ENCODE measurements at regions not wholly inside any gene's neighbourhood (a gene's known extent, or its start where the extent isn't known, plus 50 kb on each side); places are given as distances from the start of the nearest gene placed in this dataset.

DNA sequence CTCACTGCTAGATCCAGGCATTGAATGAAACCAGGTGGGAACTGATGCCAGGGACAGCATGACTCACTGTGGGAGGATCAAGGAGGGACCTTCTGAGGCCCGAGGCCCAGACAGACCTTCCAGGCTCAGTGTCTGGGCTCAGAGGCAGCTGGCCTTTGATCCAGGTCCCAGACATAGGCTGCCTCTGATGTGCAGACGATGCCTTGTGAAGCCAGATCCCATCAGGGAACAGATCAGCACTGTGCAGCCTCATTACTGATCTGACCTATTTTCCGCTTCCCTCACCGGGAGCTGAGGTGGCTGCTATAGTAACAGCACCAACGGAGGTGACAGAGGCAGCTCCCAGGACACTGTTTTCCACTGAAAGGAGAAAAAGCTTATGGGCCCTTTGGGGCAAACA lies 399.5 kb downstream of the MATN1 start:
- H3K4me3 ChIP-seq (ENCODE audit: low read length) = no peak overlapping the region
- H3K9me3 ChIP-seq (ENCODE audit: insufficient read depth, low read depth, low read length) = no peaks in the 10 kb centered on the region
- no peak overlapping the region for H3K27ac ChIP-seq (ENCODE audit: low read length)
- no peaks in the 10 kb centered on the region for H3K27me3 ChIP-seq (ENCODE audit: insufficient read depth, low read length)
- H3K4me1 ChIP-seq (ENCODE audit: insufficient read depth, low read length) = no peaks in the 10 kb centered on the region
- H3K36me3 ChIP-seq (ENCODE audit: insufficient read depth, low read depth, low read length) = no peaks in the 10 kb centered on the region
- H3K9ac ChIP-seq (ENCODE audit: low read depth, low read length) = no peak overlapping the region

DNA sequence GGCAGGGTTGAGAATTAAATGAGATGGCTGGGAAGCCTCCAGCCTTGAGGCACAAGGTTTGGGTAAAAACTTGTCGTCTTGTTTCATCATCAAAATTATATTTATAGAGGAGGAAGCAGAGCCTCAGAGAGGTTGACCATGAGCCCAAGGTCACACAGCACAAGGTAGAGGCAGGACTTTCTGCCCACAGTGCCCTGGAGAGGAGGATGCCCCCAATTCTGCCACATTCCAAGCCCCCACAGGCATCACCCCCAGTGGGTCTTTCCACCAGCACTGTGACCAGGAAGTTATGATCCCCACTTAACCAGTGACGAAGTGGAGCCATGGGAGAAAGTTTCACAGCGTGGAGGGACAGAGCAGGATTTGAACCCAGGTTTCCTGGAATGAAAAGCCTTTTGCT lies 400.0 kb downstream of the MATN1 start:
- no peak overlapping the region for H3K4me3 ChIP-seq (ENCODE audit: low read length)
- H3K4me1 ChIP-seq (ENCODE audit: insufficient read depth, low read length) = no peaks in the 10 kb centered on the region
- H3K9ac ChIP-seq (ENCODE audit: low read depth, low read length) = no peak overlapping the region
- no peaks in the 10 kb centered on the region for H3K27me3 ChIP-seq (ENCODE audit: insufficient read depth, low read length)
- no peaks in the 10 kb centered on the region for H3K9me3 ChIP-seq (ENCODE audit: insufficient read depth, low read depth, low read length)
- no peaks in the 10 kb centered on the region for H3K36me3 ChIP-seq (ENCODE audit: insufficient read depth, low read depth, low read length)
- H3K27ac ChIP-seq (ENCODE audit: low read length) = no peak overlapping the region

DNA sequence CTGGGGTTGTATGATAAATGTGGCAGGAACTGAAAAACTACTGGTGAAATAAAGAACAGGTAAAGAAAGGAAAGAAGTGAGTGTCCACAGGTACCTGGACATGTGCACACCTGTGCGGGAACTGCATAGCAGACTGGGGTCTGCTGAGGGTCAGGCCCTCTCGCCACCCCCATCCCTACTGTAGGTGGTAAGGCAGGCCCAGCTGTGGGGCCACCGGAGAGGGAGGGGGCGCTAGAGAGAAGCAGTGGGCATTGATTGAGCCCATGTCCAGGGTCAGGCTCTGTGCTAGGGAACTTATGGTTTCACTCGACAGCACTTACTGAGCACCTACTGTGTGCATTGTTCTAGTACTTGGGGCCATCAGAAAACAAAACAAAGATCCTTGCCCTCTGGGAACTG lies 400.5 kb downstream of the MATN1 start:
- H3K4me1 ChIP-seq (ENCODE audit: insufficient read depth, low read length) = no peaks in the 10 kb centered on the region
- no peaks in the 10 kb centered on the region for H3K9me3 ChIP-seq (ENCODE audit: insufficient read depth, low read depth, low read length)
- no peak overlapping the region for H3K9ac ChIP-seq (ENCODE audit: low read depth, low read length)
- H3K27me3 ChIP-seq (ENCODE audit: insufficient read depth, low read length) = no peaks in the 10 kb centered on the region
- H3K36me3 ChIP-seq (ENCODE audit: insufficient read depth, low read depth, low read length) = no peaks in the 10 kb centered on the region
- H3K4me3 ChIP-seq (ENCODE audit: low read length) = no peak overlapping the region
- no peak overlapping the region for H3K27ac ChIP-seq (ENCODE audit: low read length)

DNA sequence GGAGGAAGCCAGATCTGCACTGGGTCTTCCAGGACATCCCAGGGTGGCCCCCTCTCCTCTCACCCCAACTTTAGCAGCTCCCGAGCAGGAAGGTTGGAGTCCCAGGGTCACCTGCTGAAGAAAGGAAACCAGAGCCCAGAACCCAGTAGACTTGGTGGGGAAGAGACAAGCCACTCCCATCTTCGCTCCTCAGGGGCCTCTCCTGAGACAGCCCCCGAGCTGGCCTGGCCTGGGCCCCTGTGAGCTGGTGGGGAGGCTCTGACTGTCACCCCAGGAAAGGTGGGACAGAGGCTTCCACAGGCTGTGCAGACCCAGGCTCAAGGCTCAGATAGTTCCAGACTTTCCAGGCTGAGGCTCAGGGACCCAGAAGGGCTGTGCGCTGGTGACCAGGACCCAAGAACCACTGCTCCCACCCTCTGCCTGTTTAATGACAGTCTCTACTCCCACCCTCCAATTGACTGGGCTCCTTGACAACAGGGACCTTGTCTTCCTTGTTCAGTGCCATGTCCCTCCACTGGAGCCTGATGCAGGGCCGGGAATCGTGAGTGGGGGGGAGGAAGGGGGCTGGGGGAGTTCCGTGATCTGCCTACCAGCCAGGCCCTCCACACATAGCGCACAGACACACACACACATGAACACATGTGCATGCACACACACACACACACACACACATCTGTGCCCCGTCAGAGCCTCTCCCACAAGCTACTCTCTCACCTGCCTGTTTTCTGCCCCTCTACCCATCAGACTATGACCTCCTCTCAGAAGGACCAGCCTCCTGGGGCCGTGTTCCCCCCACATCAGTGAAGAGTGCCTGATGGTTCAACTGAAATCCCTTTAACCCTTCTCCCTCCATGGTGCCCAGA lies 401.2 kb downstream of the MATN1 start:
- H3K36me3 ChIP-seq (ENCODE audit: insufficient read depth, low read depth, low read length) = no peaks in the 10 kb centered on the region
- H3K27ac ChIP-seq (ENCODE audit: low read length) = no peak overlapping the region
- H3K9me3 ChIP-seq (ENCODE audit: insufficient read depth, low read depth, low read length) = no peaks in the 10 kb centered on the region
- H3K9ac ChIP-seq (ENCODE audit: low read depth, low read length) = no peak overlapping the region
- no peaks in the 10 kb centered on the region for H3K4me1 ChIP-seq (ENCODE audit: insufficient read depth, low read length)
- no peaks in the 10 kb centered on the region for H3K27me3 ChIP-seq (ENCODE audit: insufficient read depth, low read length)
- no peak overlapping the region for H3K4me3 ChIP-seq (ENCODE audit: low read length)

DNA sequence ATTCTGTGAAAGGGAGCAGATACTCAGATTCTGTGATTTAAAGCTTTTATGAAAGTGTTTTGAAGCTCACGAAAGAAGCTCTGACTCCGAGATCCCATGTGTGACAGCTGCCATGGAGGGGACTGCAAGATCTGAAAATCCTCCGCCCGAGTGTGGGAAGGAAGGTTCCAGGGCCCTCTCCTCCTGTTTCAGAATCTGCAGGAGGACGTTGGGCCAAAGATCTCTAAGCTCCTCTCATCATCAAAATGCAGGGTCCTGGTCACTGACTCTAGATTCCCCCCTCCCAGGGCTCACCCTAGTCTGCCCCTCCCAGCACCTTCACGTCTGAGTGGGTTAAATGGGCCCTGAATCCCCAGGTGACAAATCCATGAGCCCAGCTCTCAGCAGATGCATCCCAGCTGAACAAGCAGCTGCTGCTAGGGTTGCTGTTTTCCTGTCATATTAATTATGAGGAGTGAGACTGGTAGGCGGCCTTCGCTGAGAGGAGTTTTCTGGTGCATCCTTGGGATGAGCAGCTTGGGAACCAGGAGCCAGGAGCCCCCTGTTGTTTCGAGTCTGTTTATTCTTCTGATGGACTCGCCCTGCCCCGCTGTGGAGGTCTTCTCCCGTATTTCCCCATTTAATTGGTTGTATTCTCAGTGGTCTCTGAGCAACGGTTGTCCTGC lies 402.0 kb downstream of the MATN1 start:
- Histone ChIP-seq H3K27me3 (ENCODE audit: insufficient read depth, low read length) (no peaks in the 10 kb centered on the region), H3K36me3 (ENCODE audit: insufficient read depth, low read depth, low read length) (no peaks in the 10 kb centered on the region), H3K27ac (ENCODE audit: low read length) (no peak overlapping the region), H3K4me3 (ENCODE audit: low read length) (no peak overlapping the region), H3K4me1 (ENCODE audit: insufficient read depth, low read length) (no peaks in the 10 kb centered on the region), H3K9me3 (ENCODE audit: insufficient read depth, low read depth, low read length) (no peaks in the 10 kb centered on the region), H3K9ac (ENCODE audit: low read depth, low read length) (no peak overlapping the region)

DNA sequence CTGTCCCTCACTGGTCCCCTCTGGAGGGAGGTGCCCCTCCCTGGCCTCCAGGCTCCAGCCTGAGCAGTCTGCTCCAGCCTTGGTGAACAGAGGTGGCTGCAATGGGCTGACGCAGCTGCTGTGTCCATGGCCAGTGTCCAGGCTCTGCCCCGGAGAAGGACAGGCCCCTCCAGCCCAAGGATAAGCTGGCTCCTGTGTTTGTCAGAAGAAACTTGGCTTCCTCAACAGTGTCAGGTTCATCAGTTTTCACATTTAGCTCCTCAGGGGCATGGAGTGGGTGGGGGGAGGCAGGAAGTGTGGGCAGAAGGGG lies 402.8 kb downstream of the MATN1 start:
- Histone ChIP-seq H3K4me3 (ENCODE audit: low read length) (no peak overlapping the region), H3K4me1 (ENCODE audit: insufficient read depth, low read length) (no peaks in the 10 kb centered on the region), H3K27ac (ENCODE audit: low read length) (no peak overlapping the region), H3K27me3 (ENCODE audit: insufficient read depth, low read length) (no peaks in the 10 kb centered on the region), H3K36me3 (ENCODE audit: insufficient read depth, low read depth, low read length) (no peaks in the 10 kb centered on the region), H3K9ac (ENCODE audit: low read depth, low read length) (no peak overlapping the region), H3K9me3 (ENCODE audit: insufficient read depth, low read depth, low read length) (no peaks in the 10 kb centered on the region)

DNA sequence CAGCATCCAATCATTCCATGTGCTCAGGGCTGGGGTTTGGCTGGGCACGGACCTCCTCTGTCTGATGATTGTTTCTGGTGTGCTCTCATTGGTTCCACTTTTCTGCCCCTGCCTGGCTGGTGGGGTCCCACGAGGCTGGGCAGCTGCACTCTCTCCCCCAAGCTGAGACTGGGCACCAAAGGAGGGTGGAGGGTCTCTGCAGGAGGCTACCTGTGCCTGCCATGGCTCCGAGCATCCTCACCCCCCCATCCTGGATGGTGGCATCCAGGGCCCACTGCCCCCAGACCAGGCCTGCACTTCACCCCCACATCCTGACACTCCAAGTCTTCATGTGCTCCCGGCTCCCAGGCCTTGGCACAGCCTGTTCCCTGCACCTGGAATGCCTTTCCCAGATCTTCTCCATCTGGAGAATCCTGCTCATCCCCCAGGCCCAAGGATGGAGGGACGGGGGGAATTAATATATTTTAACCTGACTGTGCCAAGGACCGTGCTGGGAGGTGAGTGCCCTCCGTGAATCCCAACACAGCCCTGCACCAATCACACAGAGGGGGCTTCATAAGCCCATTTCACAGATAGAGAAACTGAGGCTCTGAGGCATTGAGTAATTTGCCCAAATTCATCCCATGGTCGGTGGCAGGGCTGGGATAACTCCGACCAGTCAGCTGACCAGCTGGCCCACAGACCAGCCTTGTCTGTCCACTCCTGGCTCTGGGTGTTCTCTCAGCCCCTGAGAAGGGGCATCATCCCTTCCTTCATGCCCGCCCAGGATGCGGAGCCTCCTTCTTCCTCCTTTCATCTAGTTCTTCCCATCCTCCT lies 403.4 kb downstream of the MATN1 start:
- Histone ChIP-seq H3K9me3 (ENCODE audit: insufficient read depth, low read depth, low read length) (no peaks in the 10 kb centered on the region), H3K36me3 (ENCODE audit: insufficient read depth, low read depth, low read length) (no peaks in the 10 kb centered on the region), H3K27ac (ENCODE audit: low read length) (no peak overlapping the region), H3K4me3 (ENCODE audit: low read length) (no peak overlapping the region), H3K4me1 (ENCODE audit: insufficient read depth, low read length) (no peaks in the 10 kb centered on the region), H3K9ac (ENCODE audit: low read depth, low read length) (no peak overlapping the region), H3K27me3 (ENCODE audit: insufficient read depth, low read length) (no peaks in the 10 kb centered on the region)

DNA sequence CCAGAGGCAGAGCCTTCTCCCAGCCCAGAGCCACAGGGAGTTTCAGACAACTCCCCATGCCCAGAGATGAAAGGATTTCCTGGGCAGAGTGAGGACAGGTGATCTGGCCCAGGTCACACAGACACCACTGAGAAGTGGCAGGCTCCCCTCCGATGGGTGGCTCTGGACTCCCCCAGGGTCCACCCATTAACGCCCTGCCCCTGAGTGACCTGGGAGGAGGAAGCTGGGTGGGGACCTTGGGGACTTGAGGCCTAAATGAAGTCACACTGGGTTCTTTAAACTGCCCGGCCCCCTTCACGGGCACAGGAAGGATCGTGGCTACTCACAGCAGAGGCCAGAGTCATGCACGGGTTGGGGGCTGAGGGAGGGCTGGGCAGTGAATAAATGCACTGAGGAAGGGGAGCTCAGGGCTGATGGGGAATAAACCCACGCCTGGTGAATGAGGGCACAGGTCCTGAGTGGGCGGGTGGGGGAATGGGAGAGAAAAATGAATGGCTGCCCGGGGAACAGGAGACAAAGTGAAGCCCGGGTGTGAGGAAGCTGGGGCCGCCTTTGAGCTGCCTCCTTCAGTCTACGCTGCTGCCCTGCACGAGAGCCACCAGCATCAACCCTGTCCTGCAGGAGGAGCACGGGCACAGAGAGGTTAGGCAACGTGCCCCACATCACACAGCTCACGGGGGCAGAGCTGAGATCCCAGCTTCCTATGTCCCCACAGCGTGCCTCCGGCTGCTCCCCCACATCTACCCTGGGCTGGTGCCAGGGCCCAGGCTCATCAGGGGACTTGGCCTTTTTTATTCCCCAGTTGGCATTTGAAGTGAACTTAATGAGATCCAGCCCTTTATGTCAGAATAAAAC lies 404.3 kb downstream of the MATN1 start:
- Histone ChIP-seq H3K4me1 (ENCODE audit: insufficient read depth, low read length) (no peaks in the 10 kb centered on the region), H3K27ac (ENCODE audit: low read length) (no peak overlapping the region), H3K27me3 (ENCODE audit: insufficient read depth, low read length) (no peaks in the 10 kb centered on the region), H3K9me3 (ENCODE audit: insufficient read depth, low read depth, low read length) (no peaks in the 10 kb centered on the region), H3K9ac (ENCODE audit: low read depth, low read length) (no peak overlapping the region), H3K36me3 (ENCODE audit: insufficient read depth, low read depth, low read length) (no peaks in the 10 kb centered on the region), H3K4me3 (ENCODE audit: low read length) (no peak overlapping the region)

DNA sequence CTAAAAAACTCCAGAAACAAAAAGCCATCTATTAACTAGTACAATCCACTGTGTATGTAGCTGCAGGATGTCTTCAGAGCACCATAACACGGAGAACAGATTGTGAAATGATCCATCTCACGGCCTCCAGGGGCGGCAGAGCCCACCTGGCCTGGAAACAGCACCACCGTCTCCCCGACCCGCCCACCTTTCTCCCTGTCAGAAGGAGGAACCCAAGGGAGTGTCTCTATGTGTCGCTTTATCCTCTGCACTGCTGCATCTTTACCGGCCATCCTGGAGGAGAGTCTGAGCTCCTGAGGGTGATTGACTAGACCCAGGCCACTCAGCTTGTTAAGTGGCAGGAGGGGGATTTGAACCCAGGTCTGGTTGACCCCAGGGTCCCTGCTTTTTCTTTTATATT lies 405.0 kb downstream of the MATN1 start:
- no peak overlapping the region for H3K9ac ChIP-seq (ENCODE audit: low read depth, low read length)
- H3K4me3 ChIP-seq (ENCODE audit: low read length) = no peak overlapping the region
- H3K9me3 ChIP-seq (ENCODE audit: insufficient read depth, low read depth, low read length) = no peaks in the 10 kb centered on the region
- H3K27ac ChIP-seq (ENCODE audit: low read length) = no peak overlapping the region
- H3K27me3 ChIP-seq (ENCODE audit: insufficient read depth, low read length) = no peaks in the 10 kb centered on the region
- H3K36me3 ChIP-seq (ENCODE audit: insufficient read depth, low read depth, low read length) = no peaks in the 10 kb centered on the region
- H3K4me1 ChIP-seq (ENCODE audit: insufficient read depth, low read length) = no peaks in the 10 kb centered on the region

DNA sequence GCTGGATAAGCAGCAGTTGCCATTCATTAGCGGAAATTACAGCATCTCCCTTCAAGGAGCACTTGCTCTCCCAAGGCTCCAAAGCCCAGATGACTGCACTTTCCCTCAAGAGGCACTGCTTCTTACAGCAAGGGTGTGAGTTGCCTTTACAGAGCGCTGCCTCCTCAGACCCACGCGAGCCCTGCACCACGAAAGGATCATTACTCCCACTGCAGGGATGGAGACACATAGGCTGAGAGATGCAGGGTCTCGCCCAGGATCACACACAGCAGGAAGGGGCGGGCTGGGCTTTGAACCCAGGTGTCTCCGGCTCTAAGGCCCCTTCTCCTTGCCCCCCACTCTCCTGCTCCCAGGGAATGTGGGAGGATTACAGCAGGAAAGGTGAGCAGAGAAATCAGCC lies 405.5 kb downstream of the MATN1 start:
- no peaks in the 10 kb centered on the region for H3K36me3 ChIP-seq (ENCODE audit: insufficient read depth, low read depth, low read length)
- H3K4me1 ChIP-seq (ENCODE audit: insufficient read depth, low read length) = no peaks in the 10 kb centered on the region
- no peak overlapping the region for H3K9ac ChIP-seq (ENCODE audit: low read depth, low read length)
- H3K27ac ChIP-seq (ENCODE audit: low read length) = no peak overlapping the region
- no peaks in the 10 kb centered on the region for H3K9me3 ChIP-seq (ENCODE audit: insufficient read depth, low read depth, low read length)
- H3K27me3 ChIP-seq (ENCODE audit: insufficient read depth, low read length) = no peaks in the 10 kb centered on the region
- H3K4me3 ChIP-seq (ENCODE audit: low read length) = no peak overlapping the region

DNA sequence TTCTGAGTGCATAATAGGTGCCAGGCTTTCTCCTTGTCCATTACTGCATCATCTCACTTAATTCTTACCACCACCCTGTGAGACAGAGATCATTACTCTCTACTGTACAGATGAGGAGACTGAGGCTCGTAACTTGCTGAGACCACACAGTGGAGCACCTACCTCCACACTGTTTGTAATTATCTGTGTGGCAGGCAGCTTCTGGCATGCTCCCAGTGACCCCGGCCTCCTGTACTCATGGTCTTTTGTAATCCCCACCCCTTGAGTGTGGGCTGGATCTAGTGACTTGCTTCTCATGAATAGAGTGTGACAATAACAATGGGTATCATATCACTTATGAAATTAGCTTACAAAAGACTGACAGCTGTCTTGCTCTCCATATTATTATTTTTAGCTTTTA lies 407.3 kb downstream of the MATN1 start:
- Histone ChIP-seq H3K9ac (ENCODE audit: low read depth, low read length) (no peak overlapping the region), H3K27ac (ENCODE audit: low read length) (no peak overlapping the region), H3K27me3 (ENCODE audit: insufficient read depth, low read length) (no peaks in the 10 kb centered on the region), H3K36me3 (ENCODE audit: insufficient read depth, low read depth, low read length) (no peaks in the 10 kb centered on the region), H3K4me3 (ENCODE audit: low read length) (no peak overlapping the region), H3K9me3 (ENCODE audit: insufficient read depth, low read depth, low read length) (no peaks in the 10 kb centered on the region), H3K4me1 (ENCODE audit: insufficient read depth, low read length) (no peaks in the 10 kb centered on the region)
